HEK293 (cell line): ENCODE measurements at regions not wholly inside any gene's neighbourhood (a gene's known extent, or its start where the extent isn't known, plus 50 kb on each side); places are given as distances from the start of the nearest gene placed in this dataset.

Experiments
- CTCF ChIA-PET: fragments of 350-600 bp; formaldehyde crosslinking; extraction: SDS; loops from one replicate; lab custom pipeline; 2021; ENCODE audit warnings: antibody characterized with exemption; lab: Yijun Ruan, JAX
- POLR2A ChIA-PET: fragments of 300-600 bp; formaldehyde crosslinking; extraction: SDS; loops from one replicate; lab custom pipeline; 2020; ENCODE audit warnings: antibody characterized with exemption, inconsistent platforms; lab: Yijun Ruan, JAX
- H3K27ac ChIP-seq: fragments of 200-500 bp; sonication (Bioruptor generic); 2 replicates; pipeline ENCODE4 v1.5.1; 2014; ENCODE audit warnings: low read depth, low read length, control low read depth, inconsistent platforms; ENCODE audit errors: extremely low read depth
- H3K36me3 ChIP-seq, 2 experiments: fragments of 200-500 bp in 1 of 2; sonication (Bioruptor generic) in 1 of 2; 1 replicate in 1 of 2; 2 replicates in 1 of 2; pipeline ENCODE4 v1.5.1; 2014 to 2017; ENCODE audit warnings: inconsistent platforms in 2 of 2, low read length in 2 of 2; ENCODE audit not compliant: control insufficient read depth in 2 of 2, insufficient read depth in 1 of 2
- H3K4me1 ChIP-seq: fragments of 200-500 bp; sonication (Bioruptor generic); 2 replicates; pipeline ENCODE4 v1.5.1; 2014; ENCODE audit warnings: mild to moderate bottlenecking, low read length, inconsistent platforms; ENCODE audit not compliant: control insufficient read depth, insufficient read depth
- H3K4me3 ChIP-seq: 2 replicates; pipeline ENCODE4 v1.5.1; 2011; ENCODE audit warnings: low read depth, mild to moderate bottlenecking, control low read depth, low read length, moderate library complexity
- H3K9me3 ChIP-seq: fragments of 200-500 bp; sonication (Bioruptor generic); 2 replicates; pipeline ENCODE4 v1.5.1; 2014; ENCODE audit warnings: low read depth, low read length, inconsistent platforms; ENCODE audit not compliant: control insufficient read depth, insufficient read depth
- HOXA7 ChIP-seq: sonication (generic); formaldehyde crosslinking; IDR thresholded peaks from 2 replicates; pipeline ENCODE4 v1.8.1; 2022; ENCODE audit warnings: missing genetic modification reagents, borderline replicate concordance
- YY2 ChIP-seq: fragments of 450-650 bp; formaldehyde crosslinking; IDR thresholded peaks from 2 replicates; pipeline ENCODE4 v1.5.1; 2016; ENCODE audit warnings: missing biosample characterization, missing genetic modification characterization
- ZBTB21 ChIP-seq: fragments of 450-650 bp; formaldehyde crosslinking; IDR thresholded peaks from 2 replicates; pipeline ENCODE4 v1.5.1; 2017; ENCODE audit warnings: missing biosample characterization, missing genetic modification characterization
- ZBTB48 ChIP-seq: fragments of 450-650 bp; formaldehyde crosslinking; IDR thresholded peaks from 2 replicates; pipeline ENCODE4 v1.5.1; 2016; ENCODE audit warnings: missing biosample characterization, missing genetic modification characterization
- ZFP41 ChIP-seq: fragments of 450-650 bp; formaldehyde crosslinking; IDR thresholded peaks from 2 replicates; pipeline ENCODE4 v1.5.1; 2016; ENCODE audit warnings: missing biosample characterization, missing genetic modification characterization, borderline replicate concordance
- ZNF112 ChIP-seq: fragments of 450-650 bp; formaldehyde crosslinking; IDR thresholded peaks from 2 replicates; pipeline ENCODE4 v1.5.0; 2017; ENCODE audit warnings: missing biosample characterization, missing genetic modification characterization
- ZNF157 ChIP-seq: fragments of 450-650 bp; formaldehyde crosslinking; IDR thresholded peaks from 2 replicates; pipeline ENCODE4 v1.5.1; 2016; ENCODE audit warnings: missing biosample characterization, missing genetic modification characterization
- ZNF16 ChIP-seq: fragments of 450-650 bp; formaldehyde crosslinking; IDR thresholded peaks from 2 replicates; pipeline ENCODE4 v1.5.1; 2016; ENCODE audit warnings: low read depth, missing biosample characterization, missing genetic modification characterization
- ZNF214 ChIP-seq: fragments of 450-650 bp; formaldehyde crosslinking; IDR thresholded peaks from 2 replicates; pipeline ENCODE4 v1.5.1; 2017; ENCODE audit warnings: missing biosample characterization, mild to moderate bottlenecking, missing genetic modification characterization, borderline replicate concordance
- ZNF292 ChIP-seq: fragments of 450-650 bp; formaldehyde crosslinking; IDR thresholded peaks from 2 replicates; pipeline ENCODE4 v1.5.1; 2016; ENCODE audit warnings: low read depth, missing biosample characterization, missing genetic modification characterization, borderline replicate concordance
- ZNF560 ChIP-seq: fragments of 450-650 bp; formaldehyde crosslinking; IDR thresholded peaks from 2 replicates; pipeline ENCODE4 v1.5.1; 2017; ENCODE audit warnings: missing biosample characterization, missing genetic modification characterization, borderline replicate concordance
- ZNF654 ChIP-seq: fragments of 450-650 bp; formaldehyde crosslinking; IDR thresholded peaks from 2 replicates; pipeline ENCODE4 v1.5.1; 2016; ENCODE audit warnings: low read depth, missing biosample characterization, missing genetic modification characterization
- ZNF707 ChIP-seq: fragments of 450-650 bp; formaldehyde crosslinking; IDR thresholded peaks from 2 replicates; pipeline ENCODE4 v1.5.1; 2016; ENCODE audit warnings: missing biosample characterization, missing genetic modification characterization
- ZNF747 ChIP-seq: fragments of 450-650 bp; formaldehyde crosslinking; IDR thresholded peaks from 2 replicates; pipeline ENCODE4 v1.5.1; 2016; ENCODE audit warnings: missing biosample characterization, missing genetic modification characterization
- ZNF791 ChIP-seq: fragments of 450-650 bp; formaldehyde crosslinking; IDR thresholded peaks from 2 replicates; pipeline ENCODE4 v1.5.1; 2016; ENCODE audit warnings: missing biosample characterization, missing genetic modification characterization
- ZNF830 ChIP-seq: fragments of 450-650 bp; IDR thresholded peaks from 2 replicates; pipeline ENCODE4 v1.5.0; 2018; ENCODE audit warnings: missing biosample characterization, missing genetic modification characterization, low read depth, mild to moderate bottlenecking, moderate library complexity
- ZNF843 ChIP-seq: fragments of 450-650 bp; formaldehyde crosslinking; IDR thresholded peaks from 2 replicates; pipeline ENCODE4 v1.5.1; 2016; ENCODE audit warnings: missing biosample characterization, missing genetic modification characterization
- TF ChIP-seq, protein P1 (sequence below): fragments of 450-650 bp; formaldehyde crosslinking; IDR thresholded peaks from 2 replicates; pipeline ENCODE4 v1.5.0; 2017; ENCODE audit warnings: missing biosample characterization, missing genetic modification characterization, borderline replicate concordance
- TF ChIP-seq, protein P2 (sequence below): IDR thresholded peaks from 2 replicates; pipeline ENCODE4 v1.6.1; 2011; ENCODE audit warnings: mild to moderate bottlenecking, low read depth, low read length, borderline replicate concordance
- TF ChIP-seq, protein P3 (sequence below): fragments of 450-650 bp; formaldehyde crosslinking; IDR thresholded peaks from 2 replicates; pipeline ENCODE4 v1.5.1; 2017; ENCODE audit warnings: missing biosample characterization, missing genetic modification characterization
- TF ChIP-seq, protein P4 (sequence below): fragments of 450-650 bp; formaldehyde crosslinking; IDR thresholded peaks from 2 replicates; pipeline ENCODE4 v1.5.1; 2016; ENCODE audit warnings: missing biosample characterization, missing genetic modification characterization
- TF ChIP-seq, protein P5 (sequence below): fragments of 450-650 bp; formaldehyde crosslinking; IDR thresholded peaks from 2 replicates; pipeline ENCODE4 v1.5.1; 2016; ENCODE audit warnings: missing biosample characterization, missing genetic modification characterization

DNA sequence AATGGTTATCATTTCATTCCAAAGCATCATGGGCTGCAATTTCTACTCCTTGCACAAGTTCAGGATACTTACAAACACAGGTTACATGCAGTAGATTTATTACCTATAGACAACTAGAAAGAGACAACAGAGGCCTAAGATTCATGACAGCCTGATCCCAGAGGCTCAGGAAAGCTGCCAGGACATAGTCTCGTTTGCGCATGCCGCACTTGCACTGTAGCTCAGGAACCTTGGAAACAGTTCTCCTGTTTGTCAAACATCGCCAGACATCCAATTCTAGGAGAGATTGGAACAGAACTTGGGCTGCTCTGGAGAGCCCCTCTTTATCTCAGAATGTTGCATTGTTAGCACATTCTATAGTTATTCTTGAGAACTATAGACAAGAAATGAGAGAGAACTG, 216.2 kb upstream of the CDC14C start (continued):
- TF ChIP-seq, protein P1, sequence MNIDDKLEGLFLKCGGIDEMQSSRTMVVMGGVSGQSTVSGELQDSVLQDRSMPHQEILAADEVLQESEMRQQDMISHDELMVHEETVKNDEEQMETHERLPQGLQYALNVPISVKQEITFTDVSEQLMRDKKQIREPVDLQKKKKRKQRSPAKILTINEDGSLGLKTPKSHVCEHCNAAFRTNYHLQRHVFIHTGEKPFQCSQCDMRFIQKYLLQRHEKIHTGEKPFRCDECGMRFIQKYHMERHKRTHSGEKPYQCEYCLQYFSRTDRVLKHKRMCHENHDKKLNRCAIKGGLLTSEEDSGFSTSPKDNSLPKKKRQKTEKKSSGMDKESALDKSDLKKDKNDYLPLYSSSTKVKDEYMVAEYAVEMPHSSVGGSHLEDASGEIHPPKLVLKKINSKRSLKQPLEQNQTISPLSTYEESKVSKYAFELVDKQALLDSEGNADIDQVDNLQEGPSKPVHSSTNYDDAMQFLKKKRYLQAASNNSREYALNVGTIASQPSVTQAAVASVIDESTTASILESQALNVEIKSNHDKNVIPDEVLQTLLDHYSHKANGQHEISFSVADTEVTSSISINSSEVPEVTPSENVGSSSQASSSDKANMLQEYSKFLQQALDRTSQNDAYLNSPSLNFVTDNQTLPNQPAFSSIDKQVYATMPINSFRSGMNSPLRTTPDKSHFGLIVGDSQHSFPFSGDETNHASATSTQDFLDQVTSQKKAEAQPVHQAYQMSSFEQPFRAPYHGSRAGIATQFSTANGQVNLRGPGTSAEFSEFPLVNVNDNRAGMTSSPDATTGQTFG (tag by site-specific recombination): no peak
- no peak for TF ChIP-seq ZNF157 (tag by site-specific recombination)

DNA sequence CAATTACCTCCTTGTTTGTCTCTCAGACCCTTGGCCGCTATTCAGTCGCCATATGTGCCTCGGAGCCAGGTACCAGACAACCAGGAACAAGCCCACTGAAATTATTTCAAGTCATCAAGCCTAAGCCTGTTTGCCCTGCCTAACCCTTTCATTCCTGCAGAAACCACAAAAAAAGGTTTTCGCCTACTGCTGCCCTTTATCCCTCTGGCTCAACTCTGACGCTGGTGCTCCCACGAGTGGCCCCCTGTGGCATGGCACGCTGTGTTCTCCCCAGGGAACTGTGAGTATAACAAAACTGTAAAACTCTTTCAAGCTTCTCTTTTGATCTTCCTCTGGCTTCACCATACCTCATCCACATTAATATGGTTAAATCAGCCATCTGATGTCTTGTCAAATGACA, 215.7 kb upstream of the CDC14C start:
- no peaks in the 10 kb centered on the region for H3K4me1 ChIP-seq
- no peaks in the 10 kb centered on the region for H3K9me3 ChIP-seq
- no peaks in the 10 kb centered on the region for H3K36me3 ChIP-seq
- TF ChIP-seq ZNF707 (tag by site-specific recombination) (no peak), ZNF560 (no peak), ZNF843 (tag by site-specific recombination) (no peak), YY2 (no peak), ZNF791 (tag by site-specific recombination) (no peak), ZNF830 (tag by site-specific recombination) (no peak), ZNF654 (no peak), ZBTB48 (tag by site-specific recombination) (no peak)
- TF ChIP-seq, protein P2, sequence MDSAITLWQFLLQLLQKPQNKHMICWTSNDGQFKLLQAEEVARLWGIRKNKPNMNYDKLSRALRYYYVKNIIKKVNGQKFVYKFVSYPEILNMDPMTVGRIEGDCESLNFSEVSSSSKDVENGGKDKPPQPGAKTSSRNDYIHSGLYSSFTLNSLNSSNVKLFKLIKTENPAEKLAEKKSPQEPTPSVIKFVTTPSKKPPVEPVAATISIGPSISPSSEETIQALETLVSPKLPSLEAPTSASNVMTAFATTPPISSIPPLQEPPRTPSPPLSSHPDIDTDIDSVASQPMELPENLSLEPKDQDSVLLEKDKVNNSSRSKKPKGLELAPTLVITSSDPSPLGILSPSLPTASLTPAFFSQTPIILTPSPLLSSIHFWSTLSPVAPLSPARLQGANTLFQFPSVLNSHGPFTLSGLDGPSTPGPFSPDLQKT: no peak
- ChIA-PET POLR2A (no interaction called here), CTCF (no interaction called here)
- no peak overlapping the region for H3K27ac ChIP-seq
- H3K4me3 ChIP-seq: no peak overlapping the region

DNA sequence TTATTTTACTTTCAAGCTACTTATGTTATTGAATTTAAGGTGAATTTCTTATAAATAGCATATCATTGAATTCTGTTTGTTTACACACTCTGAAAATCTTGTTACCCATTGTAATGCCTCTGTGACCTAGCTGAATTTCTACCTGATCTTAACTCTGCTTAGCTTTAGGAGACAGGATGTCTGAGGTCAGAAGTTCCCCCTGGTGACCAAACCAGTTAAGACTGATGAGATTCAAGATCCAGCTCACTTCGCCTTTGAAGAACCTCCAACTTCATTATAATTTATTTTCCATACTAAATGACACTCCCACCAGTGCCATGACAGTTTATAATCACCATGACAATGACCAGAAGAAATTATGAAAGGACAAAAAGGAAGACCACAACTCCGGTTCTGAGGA, 213.4 kb upstream of the CDC14C start:
- Histone ChIP-seq H3K9me3 (no peaks in the 10 kb centered on the region), H3K27ac (no peak overlapping the region), H3K4me1 (no peaks in the 10 kb centered on the region), H3K36me3 (no peaks in the 10 kb centered on the region), H3K4me3 (no peak overlapping the region)
- POLR2A ChIA-PET: no interaction called here
- CTCF ChIA-PET: no interaction called here
- TF ChIP-seq, protein P3, sequence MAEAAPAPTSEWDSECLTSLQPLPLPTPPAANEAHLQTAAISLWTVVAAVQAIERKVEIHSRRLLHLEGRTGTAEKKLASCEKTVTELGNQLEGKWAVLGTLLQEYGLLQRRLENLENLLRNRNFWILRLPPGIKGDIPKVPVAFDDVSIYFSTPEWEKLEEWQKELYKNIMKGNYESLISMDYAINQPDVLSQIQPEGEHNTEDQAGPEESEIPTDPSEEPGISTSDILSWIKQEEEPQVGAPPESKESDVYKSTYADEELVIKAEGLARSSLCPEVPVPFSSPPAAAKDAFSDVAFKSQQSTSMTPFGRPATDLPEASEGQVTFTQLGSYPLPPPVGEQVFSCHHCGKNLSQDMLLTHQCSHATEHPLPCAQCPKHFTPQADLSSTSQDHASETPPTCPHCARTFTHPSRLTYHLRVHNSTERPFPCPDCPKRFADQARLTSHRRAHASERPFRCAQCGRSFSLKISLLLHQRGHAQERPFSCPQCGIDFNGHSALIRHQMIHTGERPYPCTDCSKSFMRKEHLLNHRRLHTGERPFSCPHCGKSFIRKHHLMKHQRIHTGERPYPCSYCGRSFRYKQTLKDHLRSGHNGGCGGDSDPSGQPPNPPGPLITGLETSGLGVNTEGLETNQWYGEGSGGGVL (tag by site-specific recombination): no peak
- TF ChIP-seq ZBTB21 (tag by site-specific recombination): no peak
- TF ChIP-seq ZNF112 (tag by site-specific recombination): no peak
- TF ChIP-seq ZNF747: no peak
- no peak for TF ChIP-seq ZNF292 (tag by site-specific recombination)
- TF ChIP-seq ZFP41 (tag by site-specific recombination): no peak
- no peak for TF ChIP-seq HOXA7 (CRISPR knock-in tag)
- TF ChIP-seq, protein P4, sequence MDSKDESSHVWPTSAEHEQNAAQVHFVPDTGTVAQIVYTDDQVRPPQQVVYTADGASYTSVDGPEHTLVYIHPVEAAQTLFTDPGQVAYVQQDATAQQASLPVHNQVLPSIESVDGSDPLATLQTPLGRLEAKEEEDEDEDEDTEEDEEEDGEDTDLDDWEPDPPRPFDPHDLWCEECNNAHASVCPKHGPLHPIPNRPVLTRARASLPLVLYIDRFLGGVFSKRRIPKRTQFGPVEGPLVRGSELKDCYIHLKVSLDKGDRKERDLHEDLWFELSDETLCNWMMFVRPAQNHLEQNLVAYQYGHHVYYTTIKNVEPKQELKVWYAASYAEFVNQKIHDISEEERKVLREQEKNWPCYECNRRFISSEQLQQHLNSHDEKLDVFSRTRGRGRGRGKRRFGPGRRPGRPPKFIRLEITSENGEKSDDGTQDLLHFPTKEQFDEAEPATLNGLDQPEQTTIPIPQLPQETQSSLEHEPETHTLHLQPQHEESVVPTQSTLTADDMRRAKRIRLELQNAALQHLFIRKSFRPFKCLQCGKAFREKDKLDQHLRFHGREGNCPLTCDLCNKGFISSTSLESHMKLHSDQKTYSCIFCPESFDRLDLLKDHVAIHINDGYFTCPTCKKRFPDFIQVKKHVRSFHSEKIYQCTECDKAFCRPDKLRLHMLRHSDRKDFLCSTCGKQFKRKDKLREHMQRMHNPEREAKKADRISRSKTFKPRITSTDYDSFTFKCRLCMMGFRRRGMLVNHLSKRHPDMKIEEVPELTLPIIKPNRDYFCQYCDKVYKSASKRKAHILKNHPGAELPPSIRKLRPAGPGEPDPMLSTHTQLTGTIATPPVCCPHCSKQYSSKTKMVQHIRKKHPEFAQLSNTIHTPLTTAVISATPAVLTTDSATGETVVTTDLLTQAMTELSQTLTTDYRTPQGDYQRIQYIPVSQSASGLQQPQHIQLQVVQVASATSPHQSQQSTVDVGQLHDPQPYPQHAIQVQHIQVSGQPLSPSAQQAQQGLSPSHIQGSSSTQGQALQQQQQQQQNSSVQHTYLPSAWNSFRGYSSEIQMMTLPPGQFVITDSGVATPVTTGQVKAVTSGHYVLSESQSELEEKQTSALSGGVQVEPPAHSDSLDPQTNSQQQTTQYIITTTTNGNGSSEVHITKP (tag by site-specific recombination): no peak
- TF ChIP-seq ZNF16: no peak
- TF ChIP-seq ZNF214 (tag by site-specific recombination): no peak
- TF ChIP-seq, protein P5, sequence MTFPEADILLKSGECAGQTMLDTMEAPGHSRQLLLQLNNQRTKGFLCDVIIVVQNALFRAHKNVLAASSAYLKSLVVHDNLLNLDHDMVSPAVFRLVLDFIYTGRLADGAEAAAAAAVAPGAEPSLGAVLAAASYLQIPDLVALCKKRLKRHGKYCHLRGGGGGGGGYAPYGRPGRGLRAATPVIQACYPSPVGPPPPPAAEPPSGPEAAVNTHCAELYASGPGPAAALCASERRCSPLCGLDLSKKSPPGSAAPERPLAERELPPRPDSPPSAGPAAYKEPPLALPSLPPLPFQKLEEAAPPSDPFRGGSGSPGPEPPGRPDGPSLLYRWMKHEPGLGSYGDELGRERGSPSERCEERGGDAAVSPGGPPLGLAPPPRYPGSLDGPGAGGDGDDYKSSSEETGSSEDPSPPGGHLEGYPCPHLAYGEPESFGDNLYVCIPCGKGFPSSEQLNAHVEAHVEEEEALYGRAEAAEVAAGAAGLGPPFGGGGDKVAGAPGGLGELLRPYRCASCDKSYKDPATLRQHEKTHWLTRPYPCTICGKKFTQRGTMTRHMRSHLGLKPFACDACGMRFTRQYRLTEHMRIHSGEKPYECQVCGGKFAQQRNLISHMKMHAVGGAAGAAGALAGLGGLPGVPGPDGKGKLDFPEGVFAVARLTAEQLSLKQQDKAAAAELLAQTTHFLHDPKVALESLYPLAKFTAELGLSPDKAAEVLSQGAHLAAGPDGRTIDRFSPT (tag by site-specific recombination): no peak
